HAP-1 (cell line): ENCODE measurements at regions not wholly inside any gene's neighbourhood (a gene's known extent, or its start where the extent isn't known, plus 50 kb on each side); places are given as distances from the start of the nearest gene placed in this dataset.
"Not testable (repeated sequence)": the region's sequence is repeated elsewhere in the genome, so short reads cannot be mapped to it uniquely, and the experiment has no call there.

ENCODE experiments used
- DNase-seq, 2 experiments: peaks; one replicate each; pipeline ENCODE4 v3.0.0-alpha.2; 2016 to 2020; ENCODE audit warnings: low spot score in 2 of 2
- H3K27me3 ChIP-seq: fragments of 250-450 bp; sonication (Bioruptor Pico); 2 replicates; pipeline ENCODE4 v1.5.1; 2020; ENCODE audit warnings: low read depth, mild to moderate bottlenecking, moderate library complexity
- H3K36me3 ChIP-seq: fragments of 250-450 bp; sonication (Bioruptor Pico); replicated peaks from 2 replicates; pipeline ENCODE4 v1.5.1; 2020; ENCODE audit warnings: mild to moderate bottlenecking
- H3K4me1 ChIP-seq: fragments of 250-450 bp; sonication (Bioruptor Pico); 2 replicates; pipeline ENCODE4 v1.5.1; 2020; ENCODE audit warnings: mild to moderate bottlenecking
- H3K4me3 ChIP-seq: fragments of 250-450 bp; sonication (Bioruptor Pico); 2 replicates; pipeline ENCODE4 v1.5.1; 2020; ENCODE audit warnings: mild to moderate bottlenecking, moderate library complexity
- H3K9me3 ChIP-seq: fragments of 250-450 bp; sonication (Bioruptor Pico); 2 replicates; pipeline ENCODE4 v1.5.1; 2020; ENCODE audit warnings: mild to moderate bottlenecking, moderate library complexity
- in situ Hi-C: fragments of 300-500 bp; cut with MboI; formaldehyde crosslinking; loops from 3 replicates; pipeline ENCODE4 v1.14.3; 2020; ENCODE audit warnings: low sequenced_read_pairs, inconsistent platforms, mixed read lengths

- no peak for DNase-seq
- no peaks in the 10 kb centered on the region for H3K27me3 ChIP-seq
- no peaks in the 10 kb centered on the region for H3K36me3 ChIP-seq
- no peaks in the 10 kb centered on the region for H3K9me3 ChIP-seq
- no peaks in the 10 kb centered on the region for H3K4me1 ChIP-seq
- in situ Hi-C loops = no loop called here
- H3K4me3 ChIP-seq = no peak overlapping the region
Observed at GRCh38 chr6:81307651-81308214, 444.7 kb downstream of the TENT5A start.

DNA sequence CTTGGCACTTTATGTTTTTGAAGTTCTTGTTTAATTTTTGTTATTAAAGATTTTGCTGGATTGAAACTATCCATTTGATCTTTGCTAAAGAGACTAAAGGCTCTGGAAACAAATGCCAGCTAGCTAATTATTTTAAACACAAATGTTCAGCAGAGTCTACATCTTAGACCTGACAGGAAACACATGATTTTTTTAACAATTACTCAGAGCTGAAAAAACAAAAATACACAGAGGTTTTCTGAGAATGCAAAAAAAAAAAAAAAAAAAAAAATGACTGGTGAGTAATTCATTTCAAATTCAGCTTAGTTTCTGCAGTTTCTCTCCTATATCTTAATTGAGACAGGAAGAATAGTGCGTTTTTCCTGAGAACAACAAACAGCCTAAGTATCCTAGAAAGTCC, 448.0 kb downstream of the TENT5A start:
- no peak for DNase-seq
- no peaks in the 10 kb centered on the region for H3K9me3 ChIP-seq
- no peaks in the 10 kb centered on the region for H3K27me3 ChIP-seq
- no peak overlapping the region for H3K4me3 ChIP-seq
- in situ Hi-C loops = no loop called here
- no peaks in the 10 kb centered on the region for H3K4me1 ChIP-seq
- H3K36me3 ChIP-seq = no peaks in the 10 kb centered on the region

GRCh38 chr6:81300961-81301360, 451.5 kb downstream of the TENT5A start:
- no peaks in the 10 kb centered on the region for H3K27me3 ChIP-seq
- no peaks in the 10 kb centered on the region for H3K36me3 ChIP-seq
- no peaks in the 10 kb centered on the region for H3K9me3 ChIP-seq
- DNase-seq = no peak
- in situ Hi-C loops = no loop called here
- no peaks in the 10 kb centered on the region for H3K4me1 ChIP-seq
- H3K4me3 ChIP-seq = no peak overlapping the region

DNA sequence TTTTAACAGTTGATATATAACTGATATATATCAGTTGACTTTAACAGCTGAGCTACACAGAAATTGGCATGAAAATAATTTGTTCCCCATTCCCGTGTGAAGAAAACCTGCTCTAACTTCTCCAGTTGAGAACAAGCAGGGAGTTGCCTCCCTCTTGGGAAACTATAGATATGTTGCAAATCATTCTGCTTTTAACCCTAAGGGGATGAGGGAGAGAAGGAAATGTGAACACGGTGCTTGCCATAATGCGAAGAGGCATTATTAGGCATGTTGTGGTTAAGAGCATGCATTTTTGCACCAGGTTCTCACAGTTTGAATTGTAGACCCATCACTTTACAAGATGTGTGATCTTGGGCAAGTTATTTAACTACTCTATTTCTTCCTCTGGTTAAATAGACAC, 453.7 kb downstream of the TENT5A start:
- Histone ChIP-seq H3K27me3 (no peaks in the 10 kb centered on the region), H3K4me3 (no peak overlapping the region), H3K36me3 (no peaks in the 10 kb centered on the region), H3K4me1 (no peaks in the 10 kb centered on the region), H3K9me3 (no peaks in the 10 kb centered on the region)
- in situ Hi-C loops = no loop called here
- DNase-seq = no peak

DNA sequence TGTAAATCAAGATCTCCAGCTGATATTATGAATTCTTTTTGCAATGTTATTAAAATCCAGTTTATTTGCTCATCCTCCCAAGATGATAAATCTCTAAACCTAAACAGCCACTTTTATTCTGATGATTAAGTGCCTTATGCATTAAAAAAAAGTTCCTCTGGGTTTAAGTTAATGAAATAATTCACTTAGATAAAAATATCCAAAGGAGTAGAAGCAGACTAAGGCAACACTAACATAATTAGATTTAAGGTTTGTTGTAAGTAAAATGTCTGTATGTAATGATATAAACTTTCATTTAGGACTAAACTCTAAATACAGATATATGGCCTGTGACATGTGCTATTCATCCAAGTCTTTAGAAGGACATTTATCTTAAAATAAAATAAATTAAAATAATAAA, 457.2 kb downstream of the TENT5A start:
- H3K36me3 ChIP-seq = no peaks in the 10 kb centered on the region
- DNase-seq = no peak
- in situ Hi-C loops = no loop called here

DNA sequence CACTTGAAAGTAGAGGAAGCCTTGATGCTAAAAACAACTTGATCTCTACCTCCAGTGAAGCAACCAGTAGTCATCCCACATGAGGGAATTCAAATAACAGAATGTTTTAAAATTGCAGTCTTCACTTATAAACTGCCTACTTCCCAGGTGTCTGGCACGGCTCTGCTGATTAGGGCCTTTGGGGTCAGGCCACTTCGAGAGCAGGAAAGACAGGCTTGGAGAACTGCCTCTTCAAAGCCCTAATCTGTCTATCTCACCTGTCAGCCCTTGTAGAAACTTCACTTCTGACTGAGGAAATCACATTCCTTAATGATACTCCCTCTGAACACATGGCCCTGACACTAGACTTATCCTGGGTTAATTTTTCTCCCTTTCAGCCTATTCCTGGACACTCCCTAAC, 458.6 kb downstream of the TENT5A start:
- H3K4me1 ChIP-seq = no peaks in the 10 kb centered on the region
- H3K9me3 ChIP-seq = no peaks in the 10 kb centered on the region
- in situ Hi-C loops = no loop called here
- DNase-seq = no peak
- no peaks in the 10 kb centered on the region for H3K27me3 ChIP-seq
- no peaks in the 10 kb centered on the region for H3K36me3 ChIP-seq
- H3K4me3 ChIP-seq = no peak overlapping the region

More for the DNA sequence above, 457.2 kb downstream of the TENT5A start:
- Histone ChIP-seq H3K4me1 (no peaks in the 10 kb centered on the region), H3K4me3 (no peak overlapping the region), H3K27me3 (no peaks in the 10 kb centered on the region), H3K9me3 (no peaks in the 10 kb centered on the region)

DNA sequence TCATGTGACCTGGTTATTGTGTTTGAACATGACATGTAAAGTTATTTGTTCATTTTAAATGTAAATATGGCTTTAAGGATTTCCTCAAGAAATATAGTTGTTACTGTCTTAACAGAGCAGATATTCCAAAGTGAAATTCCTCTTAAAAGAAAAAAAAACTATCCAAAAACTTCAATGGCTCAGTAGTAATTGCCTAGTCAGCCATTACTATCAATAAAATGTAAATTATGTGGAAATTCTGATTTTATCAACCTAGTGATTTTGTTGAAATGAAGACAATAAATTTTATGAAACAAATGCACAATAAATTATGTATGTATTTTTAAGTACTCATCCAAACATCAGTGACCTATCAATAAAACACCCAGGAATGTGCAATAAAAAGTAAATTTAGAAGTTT, 463.3 kb downstream of the TENT5A start:
- DNase-seq = no peak
- Histone ChIP-seq H3K27me3 (no peaks in the 10 kb centered on the region), H3K4me1 (no peaks in the 10 kb centered on the region), H3K36me3 (no peaks in the 10 kb centered on the region), H3K4me3 (no peak overlapping the region), H3K9me3 (no peaks in the 10 kb centered on the region)
- in situ Hi-C loops = no loop called here

- no peak for DNase-seq
- Histone ChIP-seq H3K4me3 (no peak overlapping the region), H3K27me3 (no peaks in the 10 kb centered on the region), H3K9me3 (no peaks in the 10 kb centered on the region), H3K36me3 (no peaks in the 10 kb centered on the region), H3K4me1 (no peaks in the 10 kb centered on the region)
- in situ Hi-C loops = no loop called here
Observed at GRCh38 chr6:81265106-81265505, 487.4 kb downstream of the TENT5A start.

DNA sequence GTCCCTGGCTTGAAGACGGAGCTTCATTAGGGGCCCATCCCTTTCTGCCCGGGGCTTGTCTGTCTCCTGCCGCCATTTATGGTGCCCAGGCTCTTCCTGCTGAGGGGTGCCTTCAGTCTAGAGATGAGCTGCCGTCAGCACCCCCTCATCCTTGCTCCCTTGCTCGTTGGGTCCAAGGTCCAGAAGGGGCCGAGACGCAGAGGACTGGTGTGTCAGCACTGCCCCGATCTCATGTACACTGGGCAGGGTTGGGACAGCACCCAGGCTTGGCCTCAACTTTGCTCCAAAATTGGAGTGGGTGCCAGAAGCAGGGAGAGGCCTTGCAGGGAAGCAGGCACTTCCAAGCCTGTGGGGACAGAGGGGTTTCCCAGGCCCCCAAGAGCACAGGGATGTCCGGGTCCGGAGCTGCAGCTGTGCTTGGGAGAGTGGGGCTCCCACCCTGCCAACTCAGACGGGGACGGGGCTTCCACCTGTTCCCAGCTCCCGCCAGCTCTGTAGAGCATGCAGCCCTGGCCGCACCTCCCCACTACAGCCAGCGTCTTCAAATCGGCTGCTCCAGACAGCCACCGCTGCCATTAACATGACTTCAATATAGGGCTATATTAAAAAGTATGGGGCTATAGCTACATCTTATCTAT, 488.8 kb downstream of the TENT5A start:
- no peaks in the 10 kb centered on the region for H3K4me1 ChIP-seq
- in situ Hi-C loops = no loop called here
- H3K4me3 ChIP-seq = no peak overlapping the region
- no peaks in the 10 kb centered on the region for H3K36me3 ChIP-seq
- H3K27me3 ChIP-seq = no peaks in the 10 kb centered on the region
- no peak for DNase-seq
- H3K9me3 ChIP-seq = no peaks in the 10 kb centered on the region

GRCh38 chr6:81262656-81263055, 489.8 kb downstream of the TENT5A start:
- H3K4me1 ChIP-seq = no peaks in the 10 kb centered on the region
- in situ Hi-C loops = no loop called here
- no peaks in the 10 kb centered on the region for H3K27me3 ChIP-seq
- H3K36me3 ChIP-seq = no peaks in the 10 kb centered on the region
- no peak overlapping the region for H3K4me3 ChIP-seq
- DNase-seq = no peak
- no peaks in the 10 kb centered on the region for H3K9me3 ChIP-seq

DNA sequence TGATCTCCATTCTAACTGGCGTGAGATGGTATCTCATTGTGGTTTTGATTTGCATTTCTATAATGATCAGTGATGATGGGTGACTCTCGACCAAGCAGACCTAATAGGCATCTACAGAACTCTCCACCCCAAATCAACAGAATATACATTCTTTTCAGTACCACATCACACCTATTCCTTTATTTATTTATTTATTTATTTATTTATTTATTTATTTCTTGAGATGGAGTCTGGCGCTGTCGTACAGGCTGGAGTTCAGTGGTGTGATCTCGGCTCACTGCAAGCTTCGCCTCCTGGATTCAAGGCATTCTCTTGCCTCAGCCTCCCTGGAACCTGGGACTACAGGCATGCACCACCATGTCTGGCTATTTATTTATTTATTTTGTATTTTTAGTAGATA, 496.3 kb downstream of the TENT5A start:
- DNase-seq, H3K9me3 ChIP-seq, H3K36me3 ChIP-seq, in situ Hi-C loops, H3K4me3 ChIP-seq, H3K27me3 ChIP-seq, H3K4me1 ChIP-seq: not testable (repeated sequence)

DNA sequence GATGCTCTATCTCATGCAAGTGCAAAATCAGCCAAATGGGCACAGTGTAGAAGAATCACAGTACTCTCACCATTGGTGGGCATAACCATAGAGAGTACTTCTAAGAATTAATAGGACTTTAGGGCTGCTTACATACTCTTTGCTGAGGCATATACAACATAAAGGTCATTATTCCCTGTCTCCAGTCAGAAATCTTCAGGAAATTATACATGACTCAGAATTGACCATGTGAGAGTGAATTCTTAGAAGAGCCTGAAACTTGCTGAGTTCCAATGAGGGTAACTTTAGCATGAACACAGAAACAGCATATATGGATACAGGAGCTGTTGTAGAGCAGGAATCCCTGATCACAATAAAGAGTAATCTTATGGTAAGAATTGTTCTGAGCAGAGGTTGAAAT, 498.7 kb downstream of the TENT5A start:
- no peak overlapping the region for H3K4me3 ChIP-seq
- DNase-seq = no peak
- no peaks in the 10 kb centered on the region for H3K9me3 ChIP-seq
- no peaks in the 10 kb centered on the region for H3K36me3 ChIP-seq
- H3K4me1 ChIP-seq = no peaks in the 10 kb centered on the region
- no peaks in the 10 kb centered on the region for H3K27me3 ChIP-seq
- in situ Hi-C loops = no loop called here

DNA sequence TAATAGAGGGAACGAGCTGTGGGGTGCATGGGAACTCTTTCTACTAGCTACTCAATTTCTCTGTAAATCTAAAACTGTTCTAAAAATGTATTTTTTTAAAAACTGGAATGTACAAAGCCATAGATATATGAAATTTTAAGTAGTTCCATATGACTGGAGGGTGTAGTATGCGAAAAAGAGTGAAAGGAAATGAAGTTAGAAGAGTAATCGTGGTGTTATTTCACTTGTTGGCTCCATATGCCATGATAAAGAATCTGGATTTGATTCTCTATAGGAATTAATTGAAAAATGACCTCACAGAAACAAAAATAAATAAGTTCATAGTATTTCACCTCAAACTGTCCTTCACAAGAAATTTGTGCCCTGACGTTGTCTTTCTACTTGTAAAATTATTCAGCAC, 500.2 kb downstream of the TENT5A start:
- Histone ChIP-seq H3K4me1 (no peaks in the 10 kb centered on the region), H3K4me3 (no peak overlapping the region), H3K36me3 (no peaks in the 10 kb centered on the region), H3K27me3 (no peaks in the 10 kb centered on the region), H3K9me3 (no peaks in the 10 kb centered on the region)
- in situ Hi-C loops = no loop called here
- no peak for DNase-seq

- Histone ChIP-seq H3K4me3 (no peak overlapping the region), H3K27me3 (no peaks in the 10 kb centered on the region), H3K9me3 (no peaks in the 10 kb centered on the region), H3K4me1 (no peaks in the 10 kb centered on the region), H3K36me3 (no peaks in the 10 kb centered on the region)
- DNase-seq = no peak
- in situ Hi-C loops = no loop called here
Observed at GRCh38 chr6:81246200-81246599, 506.3 kb downstream of the TENT5A start.

DNA sequence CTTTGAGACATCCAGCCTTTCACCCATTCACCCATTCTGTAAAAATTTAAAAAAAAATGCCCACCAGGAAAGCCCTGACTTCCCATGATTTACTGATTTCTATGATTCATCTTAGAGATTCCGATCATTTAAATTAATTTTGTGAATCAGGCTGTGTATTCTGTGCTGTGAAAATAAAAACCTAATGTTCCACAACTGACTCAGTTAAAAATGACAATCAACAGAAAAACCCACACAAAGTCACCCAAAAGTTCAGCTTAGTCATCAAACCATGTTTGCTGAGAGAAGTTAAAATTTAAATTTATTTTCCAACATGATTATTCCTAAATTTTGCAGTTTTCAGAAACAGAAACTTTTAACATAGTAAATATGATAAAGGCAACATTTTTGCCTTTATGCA, 509.9 kb downstream of the TENT5A start:
- Histone ChIP-seq H3K36me3 (no peaks in the 10 kb centered on the region), H3K4me3 (no peak overlapping the region), H3K4me1 (no peaks in the 10 kb centered on the region), H3K27me3 (no peaks in the 10 kb centered on the region), H3K9me3 (no peaks in the 10 kb centered on the region)
- in situ Hi-C loops = no loop called here
- no peak for DNase-seq
